ENCODE measurements at regions not wholly inside any gene's neighbourhood (a gene's known extent, or its start where the extent isn't known, plus 50 kb on each side); places are given as distances from the start of the nearest gene placed in this dataset. TPM values are rescaled to one million over a fixed set of nuclear protein-coding genes. Genes with fewer than 3 reads are reported as not detected.

GRCh38 chr10:105342606-105343005, 701.5 kb downstream of the SORCS3 start:
- DNase-seq (ENCODE audit: low read depth in 2 of 3, low spot score in 2 of 3), result no peak

- no peak for DNase-seq (ENCODE audit: low read depth in 2 of 3, low spot score in 2 of 3)
These were observed 698.6 kb downstream of the SORCS3 start for GRCh38 chr10:105339669-105340068.

- no peak for DNase-seq (ENCODE audit: low read depth in 2 of 3, low spot score in 2 of 3)
These were observed 687.5 kb downstream of the SORCS3 start for GRCh38 chr10:105328503-105329133.

Small RNA genes in the stretch of these regions (small RNA-seq; reads per million reads assigned to genes)
- gene RNU6-463P, result not detected
